Activated CD4-positive, alpha-beta T cell treated with anti-CD3 and anti-CD28 coated beads for 36 hours (primary cell): ENCODE measurements at regions not wholly inside any gene's neighbourhood (a gene's known extent, or its start where the extent isn't known, plus 50 kb on each side); places are given as distances from the start of the nearest gene placed in this dataset.

Experiments
- ATAC-seq: fragments of 200-7000 bp; cut with Tn5 transposase; one replicate; pipeline ENCODE4 v1.10.0; 2021; ENCODE audit warnings: mild to moderate bottlenecking, moderate library complexity
- CTCF ChIA-PET: fragments of 350-600 bp; sonication (Branson Sonifier 250); formaldehyde crosslinking; loops from one replicate; lab custom pipeline; 2021; ENCODE audit warnings: antibody characterized with exemption; lab: Charles Lee
- POLR2A ChIA-PET: fragments of 350-600 bp; sonication (Branson Sonifier 250); formaldehyde crosslinking; loops from one replicate; lab custom pipeline; 2021; ENCODE audit warnings: antibody characterized with exemption, inconsistent platforms; lab: Charles Lee
- DNase-seq: peaks from one replicate; pipeline ENCODE4 v3.0.0-alpha.2; 2020
- H3K27ac Mint-ChIP-seq: one replicate; pipeline ENCODE4 v1.8.0; 2021; ENCODE audit warnings: mixed read lengths
- H3K27me3 Mint-ChIP-seq: one replicate; pipeline ENCODE4 v1.8.0; 2021; ENCODE audit warnings: mixed read lengths
- H3K36me3 Mint-ChIP-seq: one replicate; pipeline ENCODE4 v1.8.0; 2021; ENCODE audit warnings: low read depth, mixed read lengths
- H3K4me1 Mint-ChIP-seq: one replicate; pipeline ENCODE4 v1.8.0; 2021; ENCODE audit warnings: mixed read lengths
- H3K4me3 Mint-ChIP-seq: one replicate; pipeline ENCODE4 v1.8.0; 2021; ENCODE audit warnings: mild to moderate bottlenecking, moderate library complexity, mixed read lengths
- H3K9me3 Mint-ChIP-seq: one replicate; pipeline ENCODE4 v1.8.0; 2021; ENCODE audit warnings: low read depth, mixed read lengths
- intact Hi-C, 2 experiments: fragments of 100-400 bp; cut with DNase I in 1 of 2; cut with micrococcal nuclease in 1 of 2; formaldehyde crosslinking; loops; one replicate each; pipeline versions ENCODE4 v1.14.2 to v1.15.1; 2022 to 2024; cut with DNase I, micrococcal nuclease

- Mint-ChIP-seq H3K4me1 (peaks cover 17% of the 10 kb centered on the region), H3K36me3 (peaks cover 3% of the 10 kb centered on the region), H3K27me3 (no peaks in the 10 kb centered on the region), H3K27ac (no peak overlapping the region), H3K9me3 (peaks cover 5% of the 10 kb centered on the region), H3K4me3 (no peak overlapping the region)
- CTCF ChIA-PET, result no interaction called here
- POLR2A ChIA-PET, result no interaction called here
- DNase-seq, result peak; percentile 70
- ATAC-seq, result peak; percentile 97
- intact Hi-C loops, result loop anchor here in 1 of 2 experiments (10.0 kb wide), 1 partner anchor 105 kb away; no protein-coding TSS in a partner anchor
These were observed 1248.9 kb downstream of the SLITRK5 start for GRCh38 chr13:88919970-88920628.

DNA sequence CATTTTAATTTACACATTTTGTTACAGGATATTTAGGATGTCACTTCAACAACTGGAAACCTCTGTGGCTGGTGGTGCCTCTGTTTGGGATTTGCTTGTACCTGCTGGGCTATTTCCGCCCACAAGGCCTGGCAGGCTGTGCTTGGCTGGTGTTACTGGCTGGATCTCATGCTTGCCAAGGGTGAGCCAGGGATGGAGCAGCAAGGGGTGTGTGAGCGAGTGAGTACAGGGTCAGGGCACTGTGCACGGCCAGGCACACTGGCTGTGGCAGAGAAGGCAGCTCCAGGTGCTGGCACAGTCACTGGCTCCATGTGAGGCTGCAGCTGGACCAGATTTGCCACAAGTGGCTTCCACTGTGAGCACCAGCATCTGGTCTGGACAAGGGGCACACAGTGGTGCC, 1254.8 kb downstream of the SLITRK5 start:
- Mint-ChIP-seq H3K27ac (no peak overlapping the region), H3K36me3 (no peaks in the 10 kb centered on the region), H3K9me3 (peaks cover 4% of the 10 kb centered on the region), H3K4me3 (no peak overlapping the region), H3K27me3 (no peaks in the 10 kb centered on the region), H3K4me1 (no peaks in the 10 kb centered on the region)
- DNase-seq (no peak), ATAC-seq (no peak)
- CTCF ChIA-PET, result no interaction called here
- intact Hi-C loops, result loop anchor here in 1 of 2 experiments (10.0 kb wide), 1 partner anchor 99 kb away; no protein-coding TSS in a partner anchor
- POLR2A ChIA-PET, result no interaction called here

DNA sequence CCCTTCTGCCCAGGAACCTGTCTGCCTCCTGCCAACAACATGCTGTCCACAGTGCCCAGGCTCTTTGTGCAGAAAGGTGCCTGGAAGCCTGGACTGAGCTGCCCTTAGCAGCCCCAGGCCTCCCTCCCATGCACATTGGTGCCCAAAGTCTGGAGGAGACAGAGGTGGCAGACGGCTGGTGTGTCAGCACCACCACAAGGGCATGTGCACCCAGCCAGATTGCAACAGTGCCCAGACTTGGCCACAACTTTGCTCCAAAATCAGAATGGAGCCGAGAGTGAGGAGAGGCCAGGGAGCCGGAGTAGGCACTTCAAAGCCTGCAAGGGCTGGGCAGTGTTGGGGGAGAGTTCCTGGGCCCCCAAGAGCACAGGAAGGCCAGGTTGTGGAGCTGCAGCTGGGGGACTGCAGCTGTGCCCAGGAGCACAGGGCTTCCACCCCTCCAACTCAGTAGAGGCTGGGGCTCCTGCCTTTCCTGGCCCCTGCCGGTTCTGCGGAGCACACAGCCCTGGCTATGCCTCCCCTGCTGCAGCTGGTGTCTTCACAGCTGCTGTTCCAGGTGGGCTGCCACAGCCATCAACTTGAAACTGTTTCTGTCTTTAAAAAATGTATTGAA, 1255.8 kb downstream of the SLITRK5 start:
- ATAC-seq (no peak), DNase-seq (no peak)
- intact Hi-C loops, result loop anchor here in 1 of 2 experiments (10.0 kb wide), 1 partner anchor 98 kb away; no protein-coding TSS in a partner anchor
- Mint-ChIP-seq H3K4me3 (no peak overlapping the region), H3K27ac (no peak overlapping the region), H3K9me3 (peaks cover 4% of the 10 kb centered on the region), H3K27me3 (no peaks in the 10 kb centered on the region), H3K36me3 (no peaks in the 10 kb centered on the region), H3K4me1 (no peaks in the 10 kb centered on the region)
- POLR2A ChIA-PET, result no interaction called here
- CTCF ChIA-PET, result interaction anchor here (1.0 kb wide), 1 partner anchor 138 kb away, joined by 3 read pairs; no protein-coding TSS in a partner anchor

GRCh38 chr13:88932950-88933349, 1261.8 kb downstream of the SLITRK5 start:
- peaks cover 12% of the 10 kb centered on the region for H3K4me1 Mint-ChIP-seq
- no peaks in the 10 kb centered on the region for H3K27me3 Mint-ChIP-seq
- H3K9me3 Mint-ChIP-seq, result no peaks in the 10 kb centered on the region
- H3K27ac Mint-ChIP-seq, result no peak overlapping the region
- CTCF ChIA-PET, result no interaction called here
- no peak overlapping the region for H3K4me3 Mint-ChIP-seq
- intact Hi-C loops, result no loop called here
- ATAC-seq, result no peak
- POLR2A ChIA-PET, result interaction anchor here (0.7 kb wide), 1 partner anchor 315 kb away, joined by 3 read pairs; no protein-coding TSS in a partner anchor
- DNase-seq, result no peak
- H3K36me3 Mint-ChIP-seq, result no peaks in the 10 kb centered on the region

DNA sequence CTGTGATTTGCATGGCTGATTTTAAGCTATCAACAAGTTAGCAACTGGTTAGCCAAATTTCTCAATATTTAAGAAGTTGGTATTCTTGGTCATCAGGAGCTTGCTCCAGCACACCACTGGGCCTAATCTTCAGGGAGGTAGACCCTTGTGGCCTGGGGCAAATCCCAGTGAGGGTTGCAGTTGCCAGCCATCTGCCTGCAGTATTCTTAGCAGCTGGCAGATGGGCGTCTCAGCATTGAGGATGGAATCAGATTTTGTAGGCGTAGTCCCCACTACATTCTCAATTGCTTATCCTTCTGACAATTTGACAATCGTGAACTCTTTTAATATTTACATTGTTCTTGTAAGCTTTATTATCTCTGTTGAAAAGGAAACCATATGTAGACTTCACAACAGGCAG, 1266.2 kb downstream of the SLITRK5 start:
- DNase-seq (no peak), ATAC-seq (no peak)
- Mint-ChIP-seq H3K4me1 (peaks cover 9% of the 10 kb centered on the region), H3K36me3 (no peaks in the 10 kb centered on the region), H3K27me3 (no peaks in the 10 kb centered on the region), H3K4me3 (no peak overlapping the region), H3K27ac (no peak overlapping the region), H3K9me3 (no peaks in the 10 kb centered on the region)
- ChIA-PET POLR2A (no interaction called here), CTCF (interaction anchor here (1.3 kb wide), 1 partner anchor 9 kb away, joined by 3 read pairs; no protein-coding TSS in a partner anchor)
- intact Hi-C loops, result no loop called here

GRCh38 chr13:88945793-88946192, 1274.6 kb downstream of the SLITRK5 start:
- POLR2A ChIA-PET, result no interaction called here
- Mint-ChIP-seq H3K9me3 (no peaks in the 10 kb centered on the region), H3K27ac (no peak overlapping the region), H3K36me3 (no peaks in the 10 kb centered on the region), H3K27me3 (no peaks in the 10 kb centered on the region), H3K4me1 (no peaks in the 10 kb centered on the region), H3K4me3 (no peak overlapping the region)
- ATAC-seq, result no peak
- DNase-seq, result no peak
- CTCF ChIA-PET, result interaction anchor here (1.0 kb wide), 1 partner anchor 91 kb away, joined by 3 read pairs; no protein-coding TSS in a partner anchor
- intact Hi-C loops, result no loop called here

GRCh38 chr13:88948501-88948900, 1277.3 kb downstream of the SLITRK5 start:
- no peaks in the 10 kb centered on the region for H3K27me3 Mint-ChIP-seq
- H3K36me3 Mint-ChIP-seq, result no peaks in the 10 kb centered on the region
- no peak for ATAC-seq
- no peak overlapping the region for H3K4me3 Mint-ChIP-seq
- DNase-seq, result no peak
- H3K4me1 Mint-ChIP-seq, result no peaks in the 10 kb centered on the region
- ChIA-PET POLR2A (no interaction called here), CTCF (no interaction called here)
- H3K9me3 Mint-ChIP-seq, result no peaks in the 10 kb centered on the region
- no peak overlapping the region for H3K27ac Mint-ChIP-seq
- intact Hi-C loops, result no loop called here

GRCh38 chr13:88958821-88959220, 1287.7 kb downstream of the SLITRK5 start:
- POLR2A ChIA-PET, result no interaction called here
- DNase-seq, result no peak

DNA sequence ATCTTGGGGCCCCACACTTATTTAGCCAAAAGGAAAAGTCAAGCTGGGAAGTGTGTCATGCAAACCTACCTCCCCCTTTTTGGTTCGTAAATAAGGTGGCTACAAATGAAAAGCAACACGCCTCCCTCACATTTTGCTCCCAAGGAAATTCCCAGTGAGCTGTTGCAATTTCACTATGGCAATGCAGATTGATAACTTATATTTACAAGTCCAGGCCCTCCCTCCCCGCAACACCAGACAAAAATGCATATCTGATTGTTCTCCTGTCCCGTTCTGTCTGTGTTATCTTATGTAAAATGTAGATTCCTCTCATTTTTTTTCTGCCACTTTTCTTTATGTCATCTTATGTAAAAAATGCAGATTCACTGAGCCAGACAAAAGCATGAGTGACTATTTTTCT, 1305.3 kb downstream of the SLITRK5 start:
- no peak overlapping the region for H3K27ac Mint-ChIP-seq
- no peak for DNase-seq
- H3K9me3 Mint-ChIP-seq, result no peaks in the 10 kb centered on the region
- no peak overlapping the region for H3K4me3 Mint-ChIP-seq
- H3K27me3 Mint-ChIP-seq, result no peaks in the 10 kb centered on the region
- CTCF ChIA-PET, result interaction anchor here (0.7 kb wide), 1 partner anchor 637 kb away, joined by 3 read pairs; no protein-coding TSS in a partner anchor
- POLR2A ChIA-PET, result no interaction called here
- H3K4me1 Mint-ChIP-seq, result peaks cover 7% of the 10 kb centered on the region
- intact Hi-C loops, result no loop called here
- no peaks in the 10 kb centered on the region for H3K36me3 Mint-ChIP-seq
- ATAC-seq, result no peak

More at GRCh38 chr13:88958821-88959220, 1287.7 kb downstream of the SLITRK5 start:
- intact Hi-C loops, result no loop called here
- CTCF ChIA-PET, result no interaction called here
- Mint-ChIP-seq H3K36me3 (no peaks in the 10 kb centered on the region), H3K27me3 (no peaks in the 10 kb centered on the region), H3K4me3 (no peak overlapping the region), H3K9me3 (peaks cover 5% of the 10 kb centered on the region), H3K27ac (no peak overlapping the region), H3K4me1 (no peaks in the 10 kb centered on the region)
- ATAC-seq, result no peak

DNA sequence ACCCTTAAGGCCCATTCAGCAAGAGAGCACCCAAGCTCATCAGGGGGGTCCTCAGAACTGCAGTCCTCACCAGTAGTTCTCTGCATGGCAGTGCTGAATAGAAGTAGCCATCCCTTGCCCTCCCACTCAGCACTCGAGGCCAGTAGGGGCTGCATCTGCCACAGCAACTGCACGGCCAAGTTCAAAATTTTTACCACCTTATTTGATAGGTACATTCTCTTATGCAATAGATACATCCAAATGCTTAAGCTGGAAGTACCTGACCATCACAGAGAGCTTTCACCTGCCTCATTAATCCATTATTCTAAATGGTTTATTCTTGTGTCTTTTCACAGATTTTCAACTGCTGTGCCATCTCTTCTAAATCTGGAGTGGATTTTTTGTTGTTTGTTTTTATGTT, 1307.4 kb downstream of the SLITRK5 start:
- DNase-seq (no peak), ATAC-seq (no peak)
- Mint-ChIP-seq H3K9me3 (no peaks in the 10 kb centered on the region), H3K4me3 (no peak overlapping the region), H3K27ac (no peak overlapping the region), H3K27me3 (no peaks in the 10 kb centered on the region), H3K36me3 (no peaks in the 10 kb centered on the region), H3K4me1 (peaks cover 7% of the 10 kb centered on the region)
- ChIA-PET POLR2A (no interaction called here), CTCF (interaction anchor here (0.7 kb wide), 1 partner anchor 755 kb away, joined by 3 read pairs; no protein-coding TSS in a partner anchor)
- intact Hi-C loops, result no loop called here

GRCh38 chr13:88979465-88980175, 1308.4 kb downstream of the SLITRK5 start:
- peaks cover 7% of the 10 kb centered on the region for H3K4me1 Mint-ChIP-seq
- intact Hi-C loops, result no loop called here
- ChIA-PET POLR2A (no interaction called here), CTCF (interaction anchor here (0.6 kb wide), 1 partner anchor 1224 kb away, joined by 3 read pairs; no protein-coding TSS in a partner anchor)
- peak; percentile 19 for DNase-seq
- peak; percentile 74 for ATAC-seq
- H3K36me3 Mint-ChIP-seq, result no peaks in the 10 kb centered on the region
- H3K27ac Mint-ChIP-seq, result no peak overlapping the region
- no peaks in the 10 kb centered on the region for H3K9me3 Mint-ChIP-seq
- H3K4me3 Mint-ChIP-seq, result no peak overlapping the region
- H3K27me3 Mint-ChIP-seq, result no peaks in the 10 kb centered on the region
